ENCODE measurements at regions not wholly inside any gene's neighbourhood (a gene's known extent, or its start where the extent isn't known, plus 50 kb on each side); places are given as distances from the start of the nearest gene placed in this dataset.

DNA sequence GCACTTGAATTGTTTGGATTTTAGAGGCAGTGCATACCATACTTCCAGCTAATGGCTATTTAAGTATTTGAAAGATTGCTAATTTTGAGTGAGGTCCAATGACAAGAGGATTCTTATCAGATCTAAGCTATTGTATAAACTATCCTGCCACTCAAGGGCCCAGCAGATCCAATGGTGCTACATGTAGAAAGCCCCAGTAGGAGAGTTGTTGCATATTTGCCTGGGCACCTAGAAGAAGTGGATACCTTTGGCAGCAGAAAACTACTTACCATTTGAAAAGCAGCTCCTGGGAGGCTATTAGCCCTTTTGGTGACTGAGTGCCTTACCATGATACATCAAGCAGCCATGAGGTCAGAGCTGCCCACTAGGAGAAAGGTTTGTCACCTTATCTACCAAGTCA, 447.3 kb downstream of the C4orf33 start:
- H3K4me3 ChIP-seq (ENCODE audit: low read depth, low read length) = no peak overlapping the region
- TF ChIP-seq CTCF (IDR thresholded peaks at IDR 0.05; ENCODE audit: insufficient read depth, low read depth, low read length, missing control alignments) = no peak
- DNase-seq (ENCODE audit: low read depth) = no peak

GRCh38 chr4:129545599-129546278, 449.8 kb downstream of the C4orf33 start:
- no peak for DNase-seq (ENCODE audit: low read depth)
- H3K4me3 ChIP-seq (ENCODE audit: low read depth, low read length) = no peak overlapping the region
- no peak for TF ChIP-seq CTCF (IDR thresholded peaks at IDR 0.05; ENCODE audit: insufficient read depth, low read depth, low read length, missing control alignments)

DNA sequence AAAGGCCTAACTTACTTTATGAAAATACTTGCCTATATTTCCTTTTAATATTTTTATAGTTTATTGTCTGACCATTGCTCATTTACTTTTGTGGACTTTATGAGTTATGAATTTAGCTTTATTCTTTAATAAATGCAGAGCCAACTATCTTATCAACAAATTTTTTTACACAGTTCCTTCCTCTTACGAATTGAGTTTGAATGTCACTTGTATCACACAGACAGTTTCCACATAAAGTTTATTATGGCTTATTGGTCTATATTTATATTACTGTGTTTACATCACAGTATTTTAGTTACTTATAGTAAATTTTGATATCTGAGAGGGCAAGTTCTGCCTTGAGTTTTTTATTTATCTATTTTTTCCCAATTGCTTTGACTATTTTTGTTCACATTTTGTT, 450.6 kb downstream of the C4orf33 start:
- TF ChIP-seq CTCF (IDR thresholded peaks at IDR 0.05; ENCODE audit: insufficient read depth, low read depth, low read length, missing control alignments) = no peak
- no peak for DNase-seq (ENCODE audit: low read depth)
- no peak overlapping the region for H3K4me3 ChIP-seq (ENCODE audit: low read depth, low read length)

- TF ChIP-seq CTCF (IDR thresholded peaks at IDR 0.05; ENCODE audit: insufficient read depth, low read depth, low read length, missing control alignments) = no peak
- H3K4me3 ChIP-seq (ENCODE audit: low read depth, low read length) = no peak overlapping the region
- DNase-seq (ENCODE audit: low read depth) = no peak
Measured at GRCh38 chr4:129550281-129550785, 454.4 kb downstream of the C4orf33 start.

DNA sequence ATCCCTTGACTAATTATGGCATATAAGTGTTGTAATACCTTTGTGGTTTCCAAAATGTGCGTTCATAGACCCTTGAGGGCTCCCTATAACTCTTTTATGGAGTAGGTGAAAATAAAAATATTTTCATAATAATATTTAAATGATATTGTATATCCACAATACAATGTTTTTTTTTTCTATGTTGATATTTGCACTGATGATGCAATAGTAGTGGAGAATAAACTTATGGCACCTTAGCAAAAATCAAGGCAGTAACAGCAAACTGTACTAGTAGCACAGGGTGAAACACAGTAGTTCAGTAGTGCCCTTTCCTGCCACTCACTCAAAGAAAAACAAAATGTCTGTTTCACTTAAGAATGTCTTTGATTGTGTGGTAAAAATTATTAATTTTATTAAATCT, 465.3 kb downstream of the C4orf33 start:
- H3K4me3 ChIP-seq (ENCODE audit: low read depth, low read length) = no peak overlapping the region
- no peak for DNase-seq (ENCODE audit: low read depth)

GRCh38 chr4:129561886-129562671, 466.1 kb downstream of the C4orf33 start:
- TF ChIP-seq CTCF (IDR thresholded peaks at IDR 0.05; ENCODE audit: insufficient read depth, low read depth, low read length, missing control alignments) = no peak
- no peak for DNase-seq (ENCODE audit: low read depth)
- no peak overlapping the region for H3K4me3 ChIP-seq (ENCODE audit: low read depth, low read length)

More for the DNA sequence above, 465.3 kb downstream of the C4orf33 start:
- TF ChIP-seq CTCF (IDR thresholded peaks at IDR 0.05; ENCODE audit: insufficient read depth, low read depth, low read length, missing control alignments) = no peak

Measured in GM12865 (cell line).